Panc1 (cell line): ENCODE measurements at regions not wholly inside any gene's neighbourhood (a gene's known extent, or its start where the extent isn't known, plus 50 kb on each side); places are given as distances from the start of the nearest gene placed in this dataset.

Experiments
- ATAC-seq: fragments of 200-7000 bp; cut with Tn5 transposase; 2 replicates; pipeline ENCODE4 v1.9.1; 2020; ENCODE audit warnings: mild to moderate bottlenecking, moderate library complexity
- BruUV-seq: library from RNA; stranded (reverse); fragments of 400-500 nt; replicated peaks from 2 replicates; lab custom pipeline; 2021; lab: Mats Ljungman, UMichigan
- CTCF ChIA-PET: fragments of 300-600 bp; sonication (Branson Sonifier 250); formaldehyde crosslinking; loops from one replicate; lab custom pipeline; 2022; ENCODE audit warnings: antibody characterized with exemption; lab: Charles Lee
- POLR2A ChIA-PET: fragments of 300-600 bp; sonication (Branson Sonifier 250); formaldehyde crosslinking; loops from one replicate; lab custom pipeline; 2022; ENCODE audit warnings: antibody characterized with exemption; lab: Charles Lee
- DNase-seq: peaks from one replicate; pipeline ENCODE4 v3.0.0-alpha.2; 2010; ENCODE audit warnings: low read depth, low spot score
- H3K27ac ChIP-seq: 2 replicates; pipeline ENCODE4 v1.5.1; 2011; ENCODE audit warnings: mild to moderate bottlenecking, low read length, inconsistent platforms
- H3K27me3 ChIP-seq: fragments of 200-500 bp; sonication (Bioruptor generic); 2 replicates; pipeline ENCODE4 v1.6.0; 2014; ENCODE audit warnings: low read length, inconsistent platforms; ENCODE audit not compliant: control insufficient read depth, insufficient read depth
- H3K36me3 ChIP-seq: fragments of 200-500 bp; sonication (Bioruptor generic); 2 replicates; pipeline ENCODE4 v1.5.1; 2014; ENCODE audit warnings: inconsistent platforms, mild to moderate bottlenecking, low read length, moderate library complexity; ENCODE audit not compliant: control insufficient read depth, insufficient read depth
- H3K4me1 ChIP-seq: 2 replicates; pipeline ENCODE4 v1.5.1; 2011; ENCODE audit warnings: inconsistent platforms, mild to moderate bottlenecking, low read length, moderate library complexity; ENCODE audit not compliant: control insufficient read depth, insufficient read depth
- H3K4me3 ChIP-seq, 2 experiments: 2 replicates each; pipeline ENCODE4 v1.5.1; 2011 to 2012; ENCODE audit warnings: low read depth in 2 of 2, low read length in 2 of 2, mild to moderate bottlenecking in 2 of 2, inconsistent platforms in 1 of 2, moderate library complexity in 1 of 2
- H3K9me3 ChIP-seq: fragments of 200-500 bp; sonication (Bioruptor generic); 2 replicates; pipeline ENCODE4 v1.5.1; 2014; ENCODE audit warnings: low read depth, mild to moderate bottlenecking, inconsistent platforms, low read length, moderate library complexity; ENCODE audit not compliant: control insufficient read depth, insufficient read depth
- POLR2AphosphoS5 ChIP-seq: IDR thresholded peaks from 2 replicates; pipeline ENCODE4 v1.6.1; 2012; ENCODE audit warnings: mild to moderate bottlenecking, low read depth, low read length, moderate library complexity
- SIN3A ChIP-seq: IDR thresholded peaks from 2 replicates; pipeline ENCODE4 v1.6.1; 2012; ENCODE audit warnings: low read depth, mild to moderate bottlenecking, low read length, moderate library complexity, borderline replicate concordance; ENCODE audit not compliant: insufficient read depth
- TCF7L2 ChIP-seq: IDR thresholded peaks from 2 replicates; pipeline ENCODE4 v1.6.1; 2011; ENCODE audit warnings: mild to moderate bottlenecking, low read depth, low read length, inconsistent platforms
- in situ Hi-C: cut with HindIII; loops from 2 replicates; pipeline ENCODE4 v1.10.0; 2016; ENCODE audit warnings: low sequenced_read_pairs, low pct_unique_long_range_greater_than_20kb
- intact Hi-C: fragments of 100-400 bp; cut with micrococcal nuclease; formaldehyde crosslinking; loops from one replicate; pipeline ENCODE4 v1.10.0; 2022; ENCODE audit not compliant: unreplicated experiment
- TF ChIP-seq, protein P1 (sequence below), 2 experiments: IDR thresholded peaks; 2 replicates each; pipeline ENCODE4 v1.6.1; 2011 to 2012; ENCODE audit warnings: low read depth in 2 of 2, control low read depth in 1 of 2, low read length in 1 of 2, mild to moderate bottlenecking in 1 of 2, moderate library complexity in 1 of 2; ENCODE audit not compliant: insufficient read depth in 1 of 2
- TF ChIP-seq, protein P2 (sequence below): fragments of 450-650 bp; IDR thresholded peaks from 2 replicates; pipeline ENCODE4 v1.5.1; 2017; ENCODE audit warnings: mild to moderate bottlenecking

DNA sequence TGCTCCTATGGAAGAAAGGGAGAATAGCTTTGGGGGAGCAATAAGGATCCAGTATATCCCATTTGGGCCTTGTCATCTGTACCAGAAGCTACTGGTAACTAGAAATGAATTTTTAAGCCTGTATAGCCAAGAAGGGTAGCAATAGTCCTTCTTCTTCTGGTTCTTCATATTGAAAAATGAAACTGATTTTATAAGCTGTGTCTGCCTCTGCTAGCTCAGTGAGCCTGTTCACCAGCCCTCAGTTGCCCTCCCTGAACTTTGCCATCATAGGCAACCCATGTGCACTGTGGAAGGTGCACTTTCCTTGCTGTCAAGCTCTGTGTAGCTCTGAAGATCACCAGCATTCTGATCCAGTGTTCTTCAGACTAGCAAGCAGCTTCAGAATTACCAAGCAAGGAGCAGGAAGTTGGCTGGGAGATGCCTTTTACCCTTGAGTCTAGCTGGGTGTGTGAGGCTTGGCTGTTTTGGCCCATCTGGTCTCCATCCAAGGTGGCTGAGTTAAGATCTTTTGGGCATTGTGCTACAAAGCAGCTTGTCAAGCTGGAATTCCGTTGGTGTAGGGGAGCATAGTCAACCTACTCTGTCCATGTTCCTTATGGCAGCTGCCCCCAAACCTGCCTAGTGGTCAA, 55.8 kb upstream of the MGAT5 start:
- Histone ChIP-seq H3K4me1 (no peaks in the 10 kb centered on the region), H3K4me3 (no peak overlapping the region), H3K9me3 (no peaks in the 10 kb centered on the region), H3K36me3 (no peaks in the 10 kb centered on the region), H3K27me3 (no peaks in the 10 kb centered on the region), H3K27ac (no peak overlapping the region)
- ChIA-PET CTCF (no interaction called here), POLR2A (no interaction called here)
- TF ChIP-seq, protein P1, sequence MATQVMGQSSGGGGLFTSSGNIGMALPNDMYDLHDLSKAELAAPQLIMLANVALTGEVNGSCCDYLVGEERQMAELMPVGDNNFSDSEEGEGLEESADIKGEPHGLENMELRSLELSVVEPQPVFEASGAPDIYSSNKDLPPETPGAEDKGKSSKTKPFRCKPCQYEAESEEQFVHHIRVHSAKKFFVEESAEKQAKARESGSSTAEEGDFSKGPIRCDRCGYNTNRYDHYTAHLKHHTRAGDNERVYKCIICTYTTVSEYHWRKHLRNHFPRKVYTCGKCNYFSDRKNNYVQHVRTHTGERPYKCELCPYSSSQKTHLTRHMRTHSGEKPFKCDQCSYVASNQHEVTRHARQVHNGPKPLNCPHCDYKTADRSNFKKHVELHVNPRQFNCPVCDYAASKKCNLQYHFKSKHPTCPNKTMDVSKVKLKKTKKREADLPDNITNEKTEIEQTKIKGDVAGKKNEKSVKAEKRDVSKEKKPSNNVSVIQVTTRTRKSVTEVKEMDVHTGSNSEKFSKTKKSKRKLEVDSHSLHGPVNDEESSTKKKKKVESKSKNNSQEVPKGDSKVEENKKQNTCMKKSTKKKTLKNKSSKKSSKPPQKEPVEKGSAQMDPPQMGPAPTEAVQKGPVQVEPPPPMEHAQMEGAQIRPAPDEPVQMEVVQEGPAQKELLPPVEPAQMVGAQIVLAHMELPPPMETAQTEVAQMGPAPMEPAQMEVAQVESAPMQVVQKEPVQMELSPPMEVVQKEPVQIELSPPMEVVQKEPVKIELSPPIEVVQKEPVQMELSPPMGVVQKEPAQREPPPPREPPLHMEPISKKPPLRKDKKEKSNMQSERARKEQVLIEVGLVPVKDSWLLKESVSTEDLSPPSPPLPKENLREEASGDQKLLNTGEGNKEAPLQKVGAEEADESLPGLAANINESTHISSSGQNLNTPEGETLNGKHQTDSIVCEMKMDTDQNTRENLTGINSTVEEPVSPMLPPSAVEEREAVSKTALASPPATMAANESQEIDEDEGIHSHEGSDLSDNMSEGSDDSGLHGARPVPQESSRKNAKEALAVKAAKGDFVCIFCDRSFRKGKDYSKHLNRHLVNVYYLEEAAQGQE (IDR thresholded peaks at IDR 0.05; ENCODE audit: insufficient read depth in 1 of 2, low read depth in 2 of 2, low read length in 1 of 2), result no peak
- TF ChIP-seq POLR2AphosphoS5 (no peak), SIN3A (no peak)
- TF ChIP-seq, protein P2, sequence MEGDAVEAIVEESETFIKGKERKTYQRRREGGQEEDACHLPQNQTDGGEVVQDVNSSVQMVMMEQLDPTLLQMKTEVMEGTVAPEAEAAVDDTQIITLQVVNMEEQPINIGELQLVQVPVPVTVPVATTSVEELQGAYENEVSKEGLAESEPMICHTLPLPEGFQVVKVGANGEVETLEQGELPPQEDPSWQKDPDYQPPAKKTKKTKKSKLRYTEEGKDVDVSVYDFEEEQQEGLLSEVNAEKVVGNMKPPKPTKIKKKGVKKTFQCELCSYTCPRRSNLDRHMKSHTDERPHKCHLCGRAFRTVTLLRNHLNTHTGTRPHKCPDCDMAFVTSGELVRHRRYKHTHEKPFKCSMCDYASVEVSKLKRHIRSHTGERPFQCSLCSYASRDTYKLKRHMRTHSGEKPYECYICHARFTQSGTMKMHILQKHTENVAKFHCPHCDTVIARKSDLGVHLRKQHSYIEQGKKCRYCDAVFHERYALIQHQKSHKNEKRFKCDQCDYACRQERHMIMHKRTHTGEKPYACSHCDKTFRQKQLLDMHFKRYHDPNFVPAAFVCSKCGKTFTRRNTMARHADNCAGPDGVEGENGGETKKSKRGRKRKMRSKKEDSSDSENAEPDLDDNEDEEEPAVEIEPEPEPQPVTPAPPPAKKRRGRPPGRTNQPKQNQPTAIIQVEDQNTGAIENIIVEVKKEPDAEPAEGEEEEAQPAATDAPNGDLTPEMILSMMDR, result no peak
- intact Hi-C loops (no loop called here), in situ Hi-C loops (no loop called here)
- no TSS peak for BruUV-seq
- ATAC-seq, result no peak
- no peak for DNase-seq

DNA sequence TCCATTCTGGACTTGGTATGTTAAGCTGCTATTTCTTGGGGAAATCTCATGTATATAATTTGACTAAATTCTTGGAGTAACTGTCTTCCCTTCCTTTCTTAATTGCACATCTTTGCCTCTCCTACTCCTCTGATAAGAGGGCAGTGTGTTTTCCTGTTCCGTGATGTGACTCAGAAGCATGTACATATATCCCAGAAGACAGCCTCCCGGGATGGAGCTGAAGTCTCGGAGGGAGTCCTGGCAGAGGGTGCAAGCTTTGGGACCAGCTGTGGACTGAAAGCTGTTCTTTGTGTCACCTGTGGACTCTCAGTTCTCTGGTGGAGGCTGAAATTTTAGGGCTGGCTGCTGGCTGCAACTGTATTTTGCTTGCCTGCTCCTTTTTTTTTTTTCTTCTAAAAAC, 54.7 kb upstream of the MGAT5 start:
- ChIA-PET CTCF (no interaction called here), POLR2A (no interaction called here)
- H3K27me3 ChIP-seq, result no peaks in the 10 kb centered on the region
- no peak overlapping the region for H3K4me3 ChIP-seq
- in situ Hi-C loops (no loop called here), intact Hi-C loops (no loop called here)
- DNase-seq (no peak), ATAC-seq (no peak)
- no peaks in the 10 kb centered on the region for H3K36me3 ChIP-seq
- TF ChIP-seq, protein P2, result no peak
- TF ChIP-seq, protein P1 (IDR thresholded peaks at IDR 0.05; ENCODE audit: insufficient read depth in 1 of 2, low read depth in 2 of 2, low read length in 1 of 2), result no peak
- TF ChIP-seq POLR2AphosphoS5 (no peak), TCF7L2 (no peak), SIN3A (no peak)
- no TSS peak for BruUV-seq
- no peaks in the 10 kb centered on the region for H3K4me1 ChIP-seq
- H3K9me3 ChIP-seq, result no peaks in the 10 kb centered on the region
- H3K27ac ChIP-seq, result no peak overlapping the region
